ENCODE measurements at regions not wholly inside any gene's neighbourhood (a gene's known extent, or its start where the extent isn't known, plus 50 kb on each side); places are given as distances from the start of the nearest gene placed in this dataset.

DNA sequence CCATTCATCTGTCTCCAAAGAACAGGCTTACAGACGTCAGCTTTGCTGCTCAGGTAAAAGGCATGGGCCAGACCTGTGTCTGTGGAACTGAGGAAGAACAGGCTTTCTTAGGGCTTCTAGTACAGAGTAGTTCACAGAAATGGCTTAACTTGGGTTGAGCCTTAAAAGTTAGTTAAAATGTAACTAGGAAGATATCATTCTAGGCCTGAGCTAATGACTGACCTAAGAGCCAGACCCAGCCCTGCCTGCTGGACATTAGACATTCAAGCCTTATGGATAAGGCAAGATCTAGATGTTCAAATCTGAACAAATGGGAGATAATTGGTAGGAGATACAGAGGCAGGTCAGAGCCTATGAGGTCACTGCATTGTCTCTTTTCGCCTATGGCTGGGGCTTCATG, 73.9 kb upstream of the SLC14A2 start:
- no peak for DNase-seq

DNA sequence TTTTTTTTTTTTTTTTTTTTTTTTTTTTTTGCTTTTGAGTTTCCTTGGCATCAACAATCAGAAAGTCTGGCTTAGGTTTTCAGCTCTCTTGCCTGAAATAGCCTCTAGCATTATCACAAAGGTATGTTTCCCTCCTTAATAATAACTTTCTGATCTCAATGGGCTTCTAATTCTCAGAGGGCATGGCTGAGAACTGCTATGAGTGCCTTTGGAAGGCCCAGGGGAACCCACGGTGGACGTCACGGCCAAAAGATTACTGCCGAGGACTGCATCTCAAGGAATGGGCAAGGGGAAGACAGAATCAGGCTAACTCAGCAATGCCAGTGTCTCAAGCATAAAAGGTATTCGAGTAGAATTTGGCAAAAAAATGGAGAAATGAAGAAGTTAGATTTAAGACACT, 73.2 kb upstream of the SLC14A2 start:
- no peak for DNase-seq

GRCh38 chr18:45547910-45548309, 67.4 kb upstream of the SLC14A2 start:
- DNase-seq: no peak

DNA sequence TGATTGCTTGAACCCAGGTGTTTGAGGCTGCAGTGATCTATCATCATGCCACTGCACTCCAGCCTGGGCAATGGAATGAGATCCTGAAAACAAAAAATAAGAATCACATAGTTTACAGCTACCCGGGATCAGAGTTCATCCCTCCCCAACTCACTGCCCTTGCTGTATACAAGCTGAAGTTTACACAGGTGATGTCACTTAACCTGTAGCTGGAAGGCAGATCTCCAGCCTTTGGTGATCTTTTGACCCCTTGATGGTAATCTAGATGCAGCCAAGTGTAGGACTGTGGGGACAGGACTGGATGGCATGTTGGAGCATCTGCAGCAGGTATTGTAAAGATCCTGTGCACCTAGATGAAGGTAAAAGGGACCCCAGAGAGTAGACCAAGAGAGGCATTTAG, 66.7 kb upstream of the SLC14A2 start:
- DNase-seq: no peak

GRCh38 chr18:45549290-45549689, 66.0 kb upstream of the SLC14A2 start:
- DNase-seq: no peak

DNA sequence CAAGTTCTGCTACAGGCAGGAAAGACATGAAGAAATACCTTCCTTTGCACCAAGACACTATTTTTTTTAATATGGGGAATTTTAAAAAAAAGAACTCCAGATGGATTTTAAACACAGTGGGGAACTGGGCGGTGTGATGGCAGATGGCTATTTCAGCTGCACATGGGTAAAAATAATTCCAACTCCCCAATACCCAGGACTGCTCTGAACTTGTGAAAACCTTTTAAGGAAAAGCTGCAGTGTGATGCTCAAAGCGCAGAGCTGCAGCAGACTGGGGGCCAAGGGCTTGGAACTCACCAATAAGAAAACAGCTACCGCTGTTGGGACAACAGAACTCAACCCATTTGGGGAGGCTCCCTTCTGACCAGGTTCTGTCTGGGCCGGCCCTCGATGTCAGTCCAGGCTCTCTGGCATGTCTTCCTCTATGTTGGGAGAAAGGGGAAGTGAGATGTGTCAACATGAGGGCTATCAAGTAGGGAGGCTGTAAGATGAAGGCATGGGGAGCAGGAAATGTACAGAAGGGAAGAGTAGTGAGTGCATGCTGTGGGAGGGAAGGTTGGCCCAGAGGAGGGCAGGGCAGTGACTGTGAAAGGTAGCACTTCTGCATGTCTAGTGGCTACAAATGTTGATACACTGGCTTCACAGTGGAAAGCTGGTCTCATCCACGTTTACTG, 64.0 kb upstream of the SLC14A2 start:
- peak; percentile 60 for DNase-seq

DNA sequence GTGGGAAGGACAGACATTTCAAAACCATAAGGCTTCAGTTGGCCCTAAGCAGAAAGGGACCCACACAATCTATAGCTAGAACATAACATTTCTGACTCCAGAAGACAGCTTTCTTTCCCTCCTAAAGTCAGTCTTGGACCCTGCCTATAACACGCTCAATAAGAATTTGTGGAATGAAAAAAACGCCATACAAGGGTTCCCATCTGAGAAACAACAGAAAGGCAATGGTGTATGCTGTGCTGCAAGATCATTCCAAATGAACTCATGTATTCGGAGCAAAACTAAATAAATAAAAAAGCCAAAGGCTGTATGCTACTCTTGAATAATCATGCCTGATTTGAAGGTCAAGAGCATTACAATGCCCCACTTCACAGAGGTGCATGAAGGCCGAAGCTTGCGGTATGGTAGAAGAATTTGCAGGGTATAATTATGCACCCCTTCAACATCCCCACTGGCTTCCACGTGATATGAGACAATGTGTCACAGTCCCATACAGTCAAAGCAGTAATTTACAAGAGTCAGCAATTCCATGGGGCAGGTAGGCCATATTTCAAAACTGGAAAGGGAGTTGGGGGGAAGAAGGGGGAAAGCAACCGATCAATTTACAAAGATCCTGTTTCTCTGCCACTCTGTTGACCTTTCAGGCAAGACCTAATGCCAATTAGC, 61.4 kb upstream of the SLC14A2 start:
- DNase-seq: no peak

- no peak for DNase-seq
Measured at GRCh38 chr18:45554389-45554737, 60.9 kb upstream of the SLC14A2 start.

DNA sequence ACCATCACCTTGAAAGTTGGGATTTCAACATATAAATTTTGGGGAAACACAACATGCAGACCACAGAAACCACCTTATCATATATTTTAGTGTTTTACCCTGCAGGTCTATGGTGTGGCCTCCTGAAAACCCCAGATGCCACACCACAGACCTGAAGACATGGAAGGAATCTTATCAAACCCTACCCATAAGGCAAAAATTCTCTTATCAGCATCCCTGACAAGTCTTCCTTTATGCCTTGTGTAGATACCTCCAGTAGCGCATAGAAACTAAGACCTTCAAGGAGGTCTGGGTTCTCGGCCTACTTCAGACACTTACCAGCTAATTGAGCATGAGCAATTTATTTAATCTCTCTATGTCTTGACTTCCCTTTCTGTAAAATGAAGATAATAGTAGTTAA, 59.1 kb upstream of the SLC14A2 start:
- peak; percentile 74 for DNase-seq

DNA sequence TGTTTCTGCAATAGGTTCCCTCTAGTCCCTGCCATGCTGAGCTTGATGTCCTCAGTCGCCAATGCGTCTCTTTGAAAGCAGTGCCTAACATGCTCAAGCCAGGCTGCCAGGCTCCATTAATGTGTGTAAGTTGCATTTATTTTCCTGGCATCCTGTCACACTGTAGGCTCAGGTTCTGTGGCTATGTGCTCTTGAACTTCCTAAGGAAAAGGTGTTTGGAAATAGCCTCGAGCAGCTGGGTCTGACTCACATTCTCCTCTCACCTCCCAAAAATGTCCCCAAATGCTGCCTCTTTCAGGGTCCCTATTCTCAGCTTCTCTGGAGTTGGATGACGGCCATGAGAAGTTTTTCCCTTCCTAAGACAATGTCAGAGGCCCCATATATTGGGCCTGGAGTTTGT, 58.0 kb upstream of the SLC14A2 start:
- no peak for DNase-seq

- no peak for DNase-seq
Measured at GRCh38 chr18:45557779-45558178, 57.5 kb upstream of the SLC14A2 start.

DNA sequence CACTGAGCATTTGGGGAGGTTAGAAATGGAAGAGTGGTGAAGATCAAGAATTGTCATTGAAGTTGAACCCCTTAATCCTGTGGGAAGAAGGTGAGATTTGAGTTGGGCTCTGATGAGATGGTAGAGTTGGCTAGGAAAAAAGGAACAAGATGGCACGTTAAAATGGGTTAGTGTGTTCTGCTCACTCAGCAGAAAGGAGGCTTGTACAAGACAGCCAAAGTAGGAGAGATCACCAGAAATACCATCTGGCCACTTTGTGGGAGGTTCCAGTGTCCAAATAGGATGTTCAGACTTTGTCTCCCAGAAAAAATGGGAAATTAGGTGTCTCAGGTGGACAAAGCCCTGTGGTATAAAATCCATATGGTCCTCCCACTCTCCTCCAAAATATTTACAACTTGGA, 56.0 kb upstream of the SLC14A2 start:
- DNase-seq: no peak

DNA sequence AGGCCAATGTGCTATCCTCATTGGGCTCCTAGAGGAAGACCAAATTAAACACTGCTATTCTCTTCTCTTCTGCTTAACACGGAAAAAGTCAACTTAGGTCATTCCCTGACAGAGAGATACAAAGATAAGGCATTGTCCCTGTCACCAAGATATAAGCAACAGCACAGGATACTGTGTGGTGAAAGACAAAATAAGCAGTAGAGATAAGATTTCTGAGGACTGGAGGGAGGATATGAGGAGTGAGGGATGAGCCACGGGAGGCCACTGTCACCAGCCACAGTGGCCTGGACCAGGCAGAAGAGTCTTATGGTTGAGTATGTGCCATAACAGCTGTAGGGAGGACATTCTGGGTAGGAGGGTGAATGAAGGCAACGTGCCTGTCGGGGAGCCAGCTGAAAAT, 54.4 kb upstream of the SLC14A2 start:
- DNase-seq: no peak

- no peak for DNase-seq
Measured at GRCh38 chr18:45562567-45563479, 52.5 kb upstream of the SLC14A2 start.

- no peak for DNase-seq
Measured at GRCh38 chr18:45565280-45565970, 49.9 kb upstream of the SLC14A2 start.
